ENCODE measurements at regions not wholly inside any gene's neighbourhood (a gene's known extent, or its start where the extent isn't known, plus 50 kb on each side); places are given as distances from the start of the nearest gene placed in this dataset.
A peak's percentile ranks its signal among the peaks of the same experiment; 100 is the strongest.

- peak overlapping the region; percentile 94 to 99 (median 96) for H3K27ac Mint-ChIP-seq
- no peaks in the 10 kb centered on the region for H3K9me3 Mint-ChIP-seq
- no peaks in the 10 kb centered on the region for H3K27me3 Mint-ChIP-seq
- H3K4me1 Mint-ChIP-seq: peaks cover 58 to 88% (median 64%) of the 10 kb centered on the region in 3 donors
- ATAC-seq (ENCODE audit: low read depth in 2 of 2): peak; percentile 22 to 35
- no peaks in the 10 kb centered on the region for H3K36me3 Mint-ChIP-seq
- H3K4me3 Mint-ChIP-seq: peak overlapping the region in 7 of 8 donors; percentile 27 to 81 (median 67)
- peak; percentile 52 for DNase-seq
Observed at GRCh38 chr2:136221026-136221425, 103.1 kb upstream of the CXCR4 start.

GRCh38 chr2:136219963-136220362 lies 102.0 kb upstream of the CXCR4 start:
- no peaks in the 10 kb centered on the region for H3K27me3 Mint-ChIP-seq
- peak overlapping the region in 5 of 8 donors; percentile 3 to 81 (median 69) for H3K4me3 Mint-ChIP-seq
- H3K4me1 Mint-ChIP-seq: peaks cover 55 to 88% (median 59%) of the 10 kb centered on the region in 3 donors
- H3K9me3 Mint-ChIP-seq: no peaks in the 10 kb centered on the region
- H3K36me3 Mint-ChIP-seq: no peaks in the 10 kb centered on the region
- H3K27ac Mint-ChIP-seq: peak overlapping the region; percentile 36 to 99 (median 96)
- no peak for ATAC-seq (ENCODE audit: low read depth in 2 of 2)
- no peak for DNase-seq

DNA sequence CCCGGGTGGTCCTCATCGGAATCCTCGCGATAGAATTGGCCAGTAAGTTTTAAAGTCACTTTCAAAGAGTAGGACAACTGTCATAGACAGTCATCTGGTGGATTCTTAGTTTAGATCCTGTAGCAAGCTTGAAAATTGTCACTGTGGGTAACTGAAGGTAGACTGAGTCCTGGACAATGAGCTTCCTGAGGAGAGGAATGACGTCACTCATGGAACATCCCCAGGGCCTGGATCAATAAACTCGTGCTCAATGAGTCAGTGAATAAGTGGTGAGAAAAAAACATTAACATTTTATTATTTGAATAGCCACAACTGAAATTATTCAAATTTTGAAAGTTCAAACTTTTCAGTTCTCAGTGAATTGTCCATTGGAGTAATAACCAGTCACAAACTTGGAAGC lies 101.4 kb upstream of the CXCR4 start:
- no peaks in the 10 kb centered on the region for H3K9me3 Mint-ChIP-seq
- DNase-seq (no peak), ATAC-seq (ENCODE audit: low read depth in 2 of 2) (no peak)
- peaks cover 2 to 3% of the 10 kb centered on the region in 2 donors for H3K36me3 Mint-ChIP-seq
- H3K4me3 Mint-ChIP-seq: peak overlapping the region in 2 of 8 donors; percentile 26 to 69
- H3K27me3 Mint-ChIP-seq: no peaks in the 10 kb centered on the region
- H3K27ac Mint-ChIP-seq: peak overlapping the region in 2 of 6 donors; percentile 63 to 98
- peaks cover 57 to 88% (median 60%) of the 10 kb centered on the region in 3 donors for H3K4me1 Mint-ChIP-seq

- H3K9me3 Mint-ChIP-seq: peaks cover 0 to 11% (median 4%) of the 10 kb centered on the region in 7 donors
- H3K4me1 Mint-ChIP-seq: peaks cover 70 to 90% (median 73%) of the 10 kb centered on the region in 3 donors
- H3K4me3 Mint-ChIP-seq: peak overlapping the region in 1 of 8 donors; percentile 38
- ATAC-seq (ENCODE audit: low read depth in 2 of 2) (no peak), DNase-seq (no peak)
- no peaks in the 10 kb centered on the region for H3K27me3 Mint-ChIP-seq
- peak overlapping the region in 2 of 6 donors; percentile 27 to 98 for H3K27ac Mint-ChIP-seq
- H3K36me3 Mint-ChIP-seq: peaks cover 8 to 14% of the 10 kb centered on the region in 2 donors
Observed at GRCh38 chr2:136217996-136218395, 100.0 kb upstream of the CXCR4 start.

- peaks cover 74 to 95% (median 80%) of the 10 kb centered on the region in 3 donors for H3K4me1 Mint-ChIP-seq
- DNase-seq (no peak), ATAC-seq (ENCODE audit: low read depth in 2 of 2) (no peak)
- peaks cover 8 to 14% of the 10 kb centered on the region in 2 donors for H3K36me3 Mint-ChIP-seq
- no peaks in the 10 kb centered on the region for H3K27me3 Mint-ChIP-seq
- H3K9me3 Mint-ChIP-seq: peaks cover 0 to 11% (median 4%) of the 10 kb centered on the region in 7 donors
- H3K4me3 Mint-ChIP-seq: no peak overlapping the region
- peak overlapping the region in 4 of 6 donors; percentile 66 to 98 (median 86) for H3K27ac Mint-ChIP-seq
Observed at GRCh38 chr2:136215908-136216472, 98.0 kb upstream of the CXCR4 start.

GRCh38 chr2:136215449-136215848 lies 97.5 kb upstream of the CXCR4 start:
- H3K27me3 Mint-ChIP-seq: no peaks in the 10 kb centered on the region
- DNase-seq (no peak), ATAC-seq (ENCODE audit: low read depth in 2 of 2) (no peak)
- no peak overlapping the region for H3K4me3 Mint-ChIP-seq
- peaks cover 73 to 95% (median 80%) of the 10 kb centered on the region in 3 donors for H3K4me1 Mint-ChIP-seq
- peaks cover 8 to 18% of the 10 kb centered on the region in 2 donors for H3K36me3 Mint-ChIP-seq
- peak overlapping the region in 4 of 6 donors; percentile 31 to 98 (median 87) for H3K27ac Mint-ChIP-seq
- peaks cover 0 to 14% (median 4%) of the 10 kb centered on the region in 7 donors for H3K9me3 Mint-ChIP-seq

GRCh38 chr2:136214307-136215200 lies 96.6 kb upstream of the CXCR4 start:
- Mint-ChIP-seq H3K4me1 (peaks cover 72 to 95% (median 80%) of the 10 kb centered on the region in 3 donors), H3K27me3 (no peaks in the 10 kb centered on the region), H3K36me3 (peaks cover 8 to 27% of the 10 kb centered on the region in 2 donors), H3K4me3 (peak overlapping the region in 5 of 8 donors; percentile 15 to 54 (median 44)), H3K27ac (peak overlapping the region; percentile 76 to 99 (median 97)), H3K9me3 (peaks cover 5 to 15% (median 8%) of the 10 kb centered on the region in 7 donors)
- DNase-seq (peak; percentile 34), ATAC-seq (ENCODE audit: low read depth in 2 of 2) (peak; percentile 60 to 61)

GRCh38 chr2:136213836-136214235 lies 95.9 kb upstream of the CXCR4 start:
- peaks cover 13 to 34% of the 10 kb centered on the region in 2 donors for H3K36me3 Mint-ChIP-seq
- H3K4me1 Mint-ChIP-seq: peaks cover 74 to 95% (median 84%) of the 10 kb centered on the region in 3 donors
- H3K27ac Mint-ChIP-seq: peak overlapping the region; percentile 93 to 99 (median 98)
- peaks cover 11 to 19% (median 15%) of the 10 kb centered on the region in 7 donors for H3K9me3 Mint-ChIP-seq
- DNase-seq (no peak), ATAC-seq (ENCODE audit: low read depth in 2 of 2) (no peak)
- H3K27me3 Mint-ChIP-seq: no peaks in the 10 kb centered on the region
- peak overlapping the region in 6 of 8 donors; percentile 9 to 63 (median 44) for H3K4me3 Mint-ChIP-seq

- Mint-ChIP-seq H3K9me3 (peaks cover 12 to 19% (median 16%) of the 10 kb centered on the region in 7 donors), H3K27ac (peak overlapping the region; percentile 93 to 99 (median 98)), H3K27me3 (no peaks in the 10 kb centered on the region), H3K36me3 (peaks cover 13 to 34% of the 10 kb centered on the region in 2 donors), H3K4me1 (peaks cover 72 to 96% (median 86%) of the 10 kb centered on the region in 3 donors), H3K4me3 (peak overlapping the region in 7 of 8 donors; percentile 14 to 82 (median 41))
- DNase-seq: peak; percentile 60
- peak; percentile 63 for ATAC-seq (ENCODE audit: low read depth in 2 of 2)
Observed at GRCh38 chr2:136212426-136213378, 94.8 kb upstream of the CXCR4 start.

GRCh38 chr2:136211701-136212100 lies 93.8 kb upstream of the CXCR4 start:
- DNase-seq: no peak
- Mint-ChIP-seq H3K4me3 (peak overlapping the region in 4 of 8 donors; percentile 6 to 82 (median 14)), H3K4me1 (peaks cover 71 to 96% (median 86%) of the 10 kb centered on the region in 3 donors)

GRCh38 chr2:136210822-136211221 lies 92.9 kb upstream of the CXCR4 start:
- H3K36me3 Mint-ChIP-seq: peaks cover 13 to 34% of the 10 kb centered on the region in 2 donors
- H3K4me1 Mint-ChIP-seq: peaks cover 76 to 99% (median 89%) of the 10 kb centered on the region in 3 donors
- H3K27me3 Mint-ChIP-seq: no peaks in the 10 kb centered on the region
- H3K27ac Mint-ChIP-seq: peak overlapping the region; percentile 87 to 98 (median 96)
- peaks cover 12 to 19% (median 16%) of the 10 kb centered on the region in 7 donors for H3K9me3 Mint-ChIP-seq
- ATAC-seq (ENCODE audit: low read depth in 2 of 2): no peak
- DNase-seq: no peak
- H3K4me3 Mint-ChIP-seq: peak overlapping the region in 6 of 8 donors; percentile 10 to 83 (median 28)

More at GRCh38 chr2:136211701-136212100, 93.8 kb upstream of the CXCR4 start:
- H3K36me3 Mint-ChIP-seq: peaks cover 13 to 34% of the 10 kb centered on the region in 2 donors
- H3K9me3 Mint-ChIP-seq: peaks cover 12 to 19% (median 16%) of the 10 kb centered on the region in 7 donors
- no peak for ATAC-seq (ENCODE audit: low read depth in 2 of 2)
- H3K27me3 Mint-ChIP-seq: no peaks in the 10 kb centered on the region
- H3K27ac Mint-ChIP-seq: peak overlapping the region; percentile 20 to 99 (median 97)

DNA sequence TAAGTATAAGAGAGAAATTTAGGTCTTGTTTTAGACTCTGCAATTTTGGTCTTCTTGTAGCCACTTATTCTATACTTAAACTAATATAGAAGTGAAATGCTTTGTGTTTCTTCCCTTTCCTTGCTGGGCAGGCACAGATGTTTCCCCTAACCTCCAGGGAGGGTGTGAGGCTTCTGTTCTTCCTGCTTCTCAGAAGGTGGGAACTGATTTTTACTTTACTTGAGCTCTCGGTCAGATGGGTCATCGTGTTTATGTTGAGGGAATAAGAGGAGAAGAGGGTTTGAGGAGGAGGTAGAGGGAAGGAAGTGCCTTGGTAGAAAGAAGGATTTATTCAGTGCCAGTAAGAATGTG lies 92.5 kb upstream of the CXCR4 start:
- no peak for ATAC-seq (ENCODE audit: low read depth in 2 of 2)
- Mint-ChIP-seq H3K4me1 (peaks cover 80 to 99% (median 93%) of the 10 kb centered on the region in 3 donors), H3K27ac (peak overlapping the region; percentile 87 to 98 (median 96)), H3K9me3 (peaks cover 12 to 19% (median 16%) of the 10 kb centered on the region in 7 donors), H3K4me3 (peak overlapping the region in 6 of 8 donors; percentile 10 to 83 (median 28)), H3K36me3 (peaks cover 13 to 38% of the 10 kb centered on the region in 2 donors), H3K27me3 (no peaks in the 10 kb centered on the region)
- no peak for DNase-seq

Data from naive B cell (primary cell).